AML-193 (cell line): ENCODE measurements at regions not wholly inside any gene's neighbourhood (a gene's known extent, or its start where the extent isn't known, plus 50 kb on each side); places are given as distances from the start of the nearest gene placed in this dataset.
"Not testable (repeated sequence)": the region's sequence is repeated elsewhere in the genome, so short reads cannot be mapped to it uniquely, and the experiment has no call there.

Experiments
- DNase-seq, 2 experiments: peaks; one replicate each; lab custom pipeline; 2025; lab: John Stamatoyannopoulos, UW

DNA sequence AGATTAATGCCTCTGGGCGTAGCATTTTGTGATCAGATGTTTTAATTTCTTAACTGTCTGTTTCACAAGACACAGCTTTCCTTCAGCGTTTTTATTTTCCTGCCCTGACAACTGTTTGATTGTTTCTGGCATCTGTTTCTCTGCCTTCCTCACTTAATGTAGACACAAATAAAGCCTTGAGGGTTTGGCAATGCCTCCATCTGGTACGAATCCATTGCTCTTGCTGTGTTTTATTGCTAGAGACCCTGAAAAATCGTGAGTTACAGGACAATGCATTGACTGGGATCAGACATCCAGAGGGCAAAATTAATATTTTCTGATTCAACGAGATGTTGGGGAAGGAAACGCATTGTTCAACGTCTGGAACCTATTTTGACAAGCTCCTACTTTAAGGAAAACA lies 363.5 kb downstream of the MRPL39 start:
- no peak for DNase-seq

DNA sequence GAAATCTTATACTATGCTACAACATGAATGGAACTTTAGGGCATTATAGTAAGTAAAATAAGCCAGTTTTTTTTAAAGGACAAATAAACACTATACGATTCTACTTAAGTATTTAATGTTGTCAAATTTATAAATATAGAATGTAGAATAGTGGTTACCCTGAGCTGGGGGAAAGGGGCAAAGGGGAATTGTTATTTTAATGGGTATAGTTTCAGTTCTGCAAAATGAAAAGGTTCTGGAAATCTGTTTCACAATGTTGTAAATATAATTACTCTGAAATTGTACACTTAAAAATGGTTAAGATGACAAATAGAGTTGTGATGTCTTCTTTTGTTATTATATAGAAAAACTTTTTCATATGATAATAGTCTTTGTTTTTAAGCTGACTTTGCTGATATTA lies 366.3 kb downstream of the MRPL39 start:
- no peak for DNase-seq

DNA sequence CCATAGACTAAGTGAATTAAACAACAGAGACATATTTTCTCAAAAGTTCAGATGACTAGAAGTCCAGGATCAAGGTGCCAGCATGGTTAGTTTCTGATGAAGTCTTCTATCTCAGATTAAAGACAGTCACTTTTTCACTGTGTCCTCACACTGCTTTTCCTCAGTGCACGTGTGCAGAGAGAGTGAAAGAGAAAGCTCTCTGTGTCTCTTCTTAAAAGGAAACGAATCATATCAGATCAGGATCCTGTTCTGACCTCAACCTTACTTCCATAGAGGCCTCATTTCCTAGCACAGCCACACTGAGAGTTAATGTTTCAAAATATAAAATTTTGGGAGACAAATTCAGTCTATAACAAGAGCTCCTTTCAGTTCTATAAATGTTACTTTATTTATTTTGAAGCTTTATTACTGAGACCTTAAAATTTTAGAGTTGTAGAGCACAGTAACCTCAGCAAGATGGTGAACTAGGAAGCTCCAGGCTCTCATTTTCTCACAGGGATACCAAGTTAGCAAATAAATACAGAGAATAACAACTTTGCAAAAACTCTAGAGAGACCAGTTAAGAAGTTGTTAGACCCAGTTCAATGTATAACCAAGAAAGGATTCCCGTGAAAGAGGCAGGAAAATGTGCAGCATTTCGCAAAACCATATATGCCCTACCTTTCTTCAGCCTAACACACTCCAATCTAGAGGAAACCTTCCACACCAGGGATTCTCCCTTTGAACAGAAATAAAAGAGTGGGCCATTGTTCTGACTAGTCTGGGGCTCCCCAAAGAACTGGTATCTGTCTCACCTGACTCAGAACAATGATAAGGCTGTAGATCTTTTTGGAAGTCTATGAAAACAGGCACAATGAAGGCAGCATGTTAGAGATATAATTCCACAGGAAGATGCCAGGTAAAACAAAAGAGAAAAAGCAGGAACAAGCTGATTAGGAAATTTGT lies 372.2 kb downstream of the MRPL39 start:
- peak in 1 of 2 experiments; percentile 10 for DNase-seq

DNA sequence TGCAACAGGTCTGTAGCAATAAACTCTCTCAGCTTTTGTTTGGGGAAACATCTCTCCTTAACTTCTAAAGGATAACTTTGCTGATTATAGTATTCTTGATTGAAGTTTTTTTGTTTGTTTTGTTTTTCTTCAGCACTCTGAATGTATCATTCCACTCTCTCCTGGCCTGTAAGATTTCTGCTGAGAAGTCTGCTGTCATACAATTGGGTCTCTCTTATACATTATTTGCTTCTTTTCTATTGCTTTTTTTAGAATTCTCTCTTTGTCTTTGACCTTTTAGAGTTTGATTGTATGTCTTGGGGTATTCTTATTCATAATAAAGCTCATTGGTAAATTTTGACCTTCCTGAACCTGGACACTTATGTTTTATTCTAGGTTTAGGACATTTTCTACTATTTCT lies 386.3 kb downstream of the MRPL39 start:
- DNase-seq = no peak

DNA sequence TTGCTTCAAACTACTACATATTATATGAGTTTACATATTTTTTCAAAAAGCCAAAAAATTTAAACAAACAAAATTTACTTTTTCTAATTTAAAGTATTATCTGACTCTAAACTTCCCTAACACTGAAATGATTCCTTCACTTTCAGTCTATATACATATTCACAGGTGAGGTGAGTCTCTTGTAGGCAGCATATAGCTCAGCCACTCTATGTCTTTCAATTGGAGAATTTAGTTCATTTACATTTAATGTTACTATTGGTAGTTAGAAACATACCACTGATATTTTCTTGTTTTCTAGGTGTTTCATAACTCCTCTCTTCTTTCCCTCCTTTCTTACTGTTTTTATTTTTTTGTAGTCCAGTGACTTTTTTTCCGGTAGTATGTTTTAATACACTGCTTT lies 387.1 kb downstream of the MRPL39 start:
- no peak for DNase-seq

DNA sequence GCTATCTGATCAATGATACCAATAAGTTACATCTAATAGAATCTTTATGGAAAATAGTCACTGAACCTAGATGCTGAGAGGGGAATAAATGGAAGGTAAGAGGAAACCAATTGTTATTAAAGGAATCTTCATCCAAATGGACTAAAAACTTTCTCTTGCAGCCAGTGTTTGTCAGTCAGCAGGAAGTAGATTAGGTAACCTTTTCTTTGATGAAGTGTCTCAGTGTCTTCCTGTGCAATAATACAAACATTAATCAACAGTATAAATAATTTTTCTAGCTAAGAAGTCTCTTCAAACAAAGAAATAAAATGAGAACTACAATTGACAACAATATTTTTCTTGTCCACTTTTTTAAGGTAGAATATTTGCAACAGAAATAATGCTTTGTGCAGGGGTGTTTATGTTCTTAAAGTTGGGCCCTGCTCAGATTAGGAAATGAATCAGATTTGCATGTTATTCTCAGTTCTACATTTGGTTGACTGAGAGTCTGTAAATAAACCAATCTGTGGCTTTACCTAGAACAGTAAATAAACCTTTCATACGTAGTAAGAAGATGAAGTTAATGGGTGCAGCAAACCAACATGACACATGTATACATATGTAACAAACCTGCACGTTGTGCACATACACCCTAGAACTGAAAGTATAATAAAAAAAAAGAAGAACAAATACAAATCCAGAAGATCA lies 391.4 kb downstream of the MRPL39 start:
- peak; percentile 2 to 25 for DNase-seq

DNA sequence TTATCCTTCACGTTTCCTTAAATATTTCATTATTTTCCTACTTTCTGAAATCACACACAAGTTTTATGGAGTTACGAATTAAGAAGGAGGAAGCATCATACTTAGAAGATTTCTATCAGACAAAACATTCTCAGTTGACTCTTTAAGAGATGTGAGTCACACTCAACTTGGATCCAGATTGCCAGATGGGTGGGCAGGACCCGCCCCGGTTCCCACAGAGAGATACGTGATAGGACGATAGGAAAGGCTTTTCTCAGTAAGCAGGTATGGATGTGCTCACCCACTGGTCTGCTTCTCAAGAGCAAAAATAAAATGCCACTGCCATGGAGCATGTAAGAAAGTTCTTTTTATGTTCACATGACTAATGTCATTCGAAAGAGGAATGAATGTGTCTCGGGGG lies 392.6 kb downstream of the MRPL39 start:
- DNase-seq = no peak

DNA sequence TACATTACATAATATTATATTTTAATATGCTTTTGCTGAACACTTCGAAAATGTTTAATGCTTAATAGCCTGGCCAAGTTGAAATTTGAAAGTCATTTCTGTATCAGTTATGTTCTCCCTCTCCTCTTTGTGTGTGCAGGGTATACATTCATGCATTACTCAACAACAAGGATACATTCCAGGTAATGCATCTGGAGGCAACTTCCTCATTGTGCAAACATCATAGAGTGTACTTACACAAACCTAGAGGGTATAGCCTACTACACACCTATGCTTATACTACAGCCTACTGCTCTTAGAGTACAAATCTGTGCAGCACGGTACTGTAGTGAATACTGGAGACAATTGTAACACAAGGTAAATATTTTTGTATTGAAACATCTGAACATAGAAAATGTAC lies 407.3 kb downstream of the MRPL39 start:
- DNase-seq = no peak

DNA sequence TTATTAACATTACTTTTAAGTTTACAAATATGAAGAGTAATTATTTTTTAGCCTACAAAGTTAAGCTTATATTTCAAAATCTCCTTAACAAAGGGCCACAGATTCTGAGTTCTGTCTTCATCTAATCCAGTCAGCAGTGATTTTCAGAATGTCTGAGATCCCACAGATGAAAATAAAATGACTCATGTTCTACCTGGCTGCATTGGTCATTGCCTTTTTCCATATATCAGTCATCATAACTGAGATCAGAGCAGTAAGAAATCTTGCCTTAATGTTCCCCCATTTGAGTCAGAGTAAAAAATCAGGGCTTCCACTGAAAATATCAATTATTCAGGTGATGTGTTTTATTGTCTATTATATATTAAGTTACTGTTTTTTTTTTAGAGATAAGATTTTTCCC lies 416.1 kb downstream of the MRPL39 start:
- DNase-seq = no peak

DNA sequence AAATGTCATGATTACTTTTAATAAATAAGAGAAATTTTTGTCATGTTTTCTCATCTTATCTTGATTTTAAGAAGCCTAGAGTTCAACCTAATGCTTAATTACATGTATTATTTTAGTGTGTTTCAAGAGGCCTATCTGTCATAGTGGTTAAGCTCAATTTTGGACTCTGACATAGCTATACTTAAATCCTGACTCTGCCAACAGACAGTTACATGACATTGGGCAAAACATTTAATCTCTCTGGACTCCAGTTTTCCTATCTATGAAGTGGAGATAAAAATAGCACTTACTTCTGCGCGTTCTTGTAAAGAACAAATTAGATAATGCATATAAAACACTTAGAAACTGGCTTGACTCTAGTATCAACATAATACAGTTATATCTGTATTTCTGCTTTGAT lies 417.8 kb downstream of the MRPL39 start:
- no peak for DNase-seq

DNA sequence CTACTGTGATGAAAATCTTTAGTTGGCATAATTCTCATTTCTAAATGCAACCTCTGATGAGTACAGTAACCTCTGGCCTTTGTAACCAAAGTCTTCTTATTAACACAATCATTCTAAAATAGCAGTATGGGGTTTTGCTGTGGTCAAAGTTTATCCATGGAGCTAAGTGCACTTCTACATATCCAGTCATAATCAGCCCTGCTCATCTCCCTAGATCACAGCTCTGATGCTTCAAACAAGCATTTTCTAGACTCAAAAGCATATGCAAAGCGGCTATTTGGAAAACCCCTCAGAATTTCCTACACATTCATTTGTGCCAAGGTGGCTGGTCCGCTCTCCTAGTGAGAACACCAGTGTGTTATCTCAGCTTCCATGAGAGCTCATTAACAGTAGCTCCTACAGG lies 418.6 kb downstream of the MRPL39 start:
- no peak for DNase-seq

DNA sequence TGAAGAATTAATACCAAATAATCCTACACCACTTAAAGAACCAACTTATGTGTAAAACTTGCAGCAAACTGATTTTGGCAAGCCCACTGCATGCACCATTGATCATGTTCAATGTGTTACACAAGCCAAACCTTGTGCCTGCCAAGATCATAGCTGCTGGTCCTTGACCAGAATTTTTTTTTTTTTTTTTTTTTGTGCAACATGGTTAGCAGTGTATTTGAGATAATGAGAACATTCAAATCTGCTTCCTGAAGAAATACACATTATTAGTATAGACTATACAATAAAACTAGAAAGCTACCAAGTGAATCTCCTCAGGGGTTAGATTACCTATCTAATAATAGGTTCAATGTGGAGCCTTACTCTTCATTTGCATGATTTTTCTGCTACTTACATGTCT lies 421.0 kb downstream of the MRPL39 start:
- no peak for DNase-seq

DNA sequence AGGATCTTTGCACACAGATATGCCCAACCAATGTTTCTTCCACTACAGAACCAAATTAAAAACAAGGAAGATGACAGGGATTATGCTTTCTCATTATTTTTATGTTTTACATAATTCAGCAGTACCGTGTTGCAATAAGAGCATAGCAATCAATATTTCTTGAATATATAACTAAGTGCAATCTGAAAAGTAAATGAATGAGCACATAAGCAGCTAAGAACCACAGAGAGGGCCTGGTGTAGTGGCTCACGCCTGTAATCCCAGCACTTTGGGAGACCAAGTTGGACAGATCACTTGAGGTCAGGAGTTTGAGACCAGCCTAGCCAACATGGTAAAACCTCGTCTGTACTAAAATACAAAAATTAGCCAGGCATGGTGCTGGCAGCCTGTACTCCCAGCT lies 423.7 kb downstream of the MRPL39 start:
- no peak for DNase-seq

DNA sequence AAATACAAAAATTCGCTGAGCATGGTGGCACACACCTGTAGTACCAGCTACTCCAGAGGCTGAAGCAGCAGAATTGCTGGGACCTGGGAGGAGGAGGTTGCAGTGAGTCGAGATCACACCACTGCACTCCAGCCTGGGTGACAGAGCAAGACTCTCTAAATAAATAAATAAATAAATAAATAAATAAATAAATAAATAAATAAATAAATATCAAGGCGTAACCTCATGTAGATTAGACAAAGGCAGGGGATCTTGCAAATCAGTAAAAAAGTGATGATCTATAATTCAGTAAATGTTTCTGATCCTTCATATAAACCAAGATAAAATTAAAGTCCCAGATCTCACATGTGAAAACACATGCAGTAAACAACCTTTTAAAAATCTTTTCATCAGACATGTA lies 425.6 kb downstream of the MRPL39 start:
- DNase-seq = not testable (repeated sequence)

DNA sequence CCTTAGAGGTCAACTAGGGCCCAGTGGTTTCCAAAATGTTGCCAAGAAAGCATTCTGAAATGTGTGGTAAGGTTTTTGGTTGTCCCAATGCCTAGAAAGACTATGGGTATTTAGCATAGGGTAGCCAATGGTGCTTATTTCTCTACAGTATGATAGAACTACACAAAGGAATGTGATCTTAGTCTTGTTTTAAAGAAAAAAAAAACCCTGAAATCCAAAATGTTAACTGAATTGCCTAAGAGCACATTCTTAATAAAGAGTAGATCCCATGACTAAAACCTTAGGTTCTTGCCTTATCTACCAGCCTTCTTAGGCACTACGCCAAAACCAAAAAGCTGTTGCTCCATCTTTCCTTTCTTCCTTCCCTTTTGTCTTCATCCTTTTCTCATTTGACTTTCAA lies 428.2 kb downstream of the MRPL39 start:
- peak; percentile 87 to 91 for DNase-seq

DNA sequence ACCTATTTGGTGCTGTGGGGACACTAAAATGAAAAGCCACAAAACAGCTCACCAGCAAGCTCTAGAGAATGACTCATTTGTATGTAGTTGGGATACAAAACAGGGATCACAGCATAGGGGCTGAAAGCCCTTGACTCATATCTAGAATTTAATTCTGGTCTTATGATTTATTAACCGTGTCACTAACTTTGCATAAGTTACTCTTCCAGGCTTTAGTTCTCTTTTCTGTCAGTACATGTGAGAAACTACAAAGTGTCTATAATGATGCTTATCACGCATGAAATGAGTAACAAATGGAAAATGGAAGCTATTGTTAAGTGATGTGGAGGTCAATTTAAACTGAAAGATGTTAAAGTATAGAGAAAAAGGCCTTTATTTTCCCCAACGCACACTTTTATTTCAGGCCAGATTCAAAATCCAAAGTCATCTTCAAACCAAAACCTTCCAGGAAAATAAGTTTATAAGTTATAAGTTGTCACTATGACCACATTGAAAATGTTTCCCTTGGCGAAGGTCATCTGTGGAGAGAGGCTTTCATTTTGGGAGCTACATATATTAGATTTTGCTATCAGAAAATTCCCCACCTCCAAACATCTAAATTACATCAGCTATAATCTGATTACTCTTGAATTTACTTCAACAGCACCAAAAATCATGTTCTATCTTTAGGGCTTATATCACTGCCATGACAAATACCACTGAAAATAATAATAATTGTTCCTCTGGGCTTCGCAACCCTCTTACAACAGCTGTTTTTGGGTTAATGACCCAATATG lies 430.5 kb downstream of the MRPL39 start:
- DNase-seq = no peak

DNA sequence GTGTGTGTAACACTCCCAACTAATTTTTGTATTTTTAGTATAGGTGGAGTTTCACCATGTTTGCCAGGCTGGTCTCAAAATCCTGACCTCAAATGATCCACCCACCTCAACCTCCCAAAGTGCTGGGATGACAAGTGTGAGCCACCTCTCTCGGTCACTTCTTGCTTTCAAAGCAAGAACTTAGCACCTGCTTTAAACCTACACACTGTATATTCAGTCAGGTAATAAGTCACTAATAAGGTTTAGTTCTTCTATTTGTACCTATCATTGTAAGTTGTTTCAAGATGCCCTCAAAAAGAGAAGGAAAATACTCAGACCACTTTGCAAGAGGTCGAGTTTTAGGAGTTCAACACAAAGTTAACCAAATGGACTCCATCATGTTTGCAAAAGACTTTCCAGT lies 431.3 kb downstream of the MRPL39 start:
- no peak for DNase-seq

DNA sequence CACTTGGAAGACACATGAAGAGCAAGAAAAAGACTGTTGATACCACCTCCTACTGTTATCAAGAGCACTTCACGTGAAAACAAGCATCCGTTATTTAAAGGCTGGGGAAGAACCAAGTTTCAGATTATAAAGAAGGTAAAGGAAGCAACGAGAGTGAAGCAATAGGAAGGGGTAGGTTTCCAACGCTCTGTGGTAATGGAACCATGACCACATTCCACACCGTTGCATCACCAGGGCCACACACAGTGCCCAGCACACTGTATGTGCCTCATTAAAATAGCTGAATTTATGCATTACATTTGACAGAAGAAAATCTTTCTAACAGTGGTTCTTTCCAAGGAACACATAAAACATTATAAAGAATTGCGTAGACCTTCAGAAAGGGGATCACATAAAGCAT lies 435.8 kb downstream of the MRPL39 start:
- DNase-seq = peak; percentile 93 to 95

DNA sequence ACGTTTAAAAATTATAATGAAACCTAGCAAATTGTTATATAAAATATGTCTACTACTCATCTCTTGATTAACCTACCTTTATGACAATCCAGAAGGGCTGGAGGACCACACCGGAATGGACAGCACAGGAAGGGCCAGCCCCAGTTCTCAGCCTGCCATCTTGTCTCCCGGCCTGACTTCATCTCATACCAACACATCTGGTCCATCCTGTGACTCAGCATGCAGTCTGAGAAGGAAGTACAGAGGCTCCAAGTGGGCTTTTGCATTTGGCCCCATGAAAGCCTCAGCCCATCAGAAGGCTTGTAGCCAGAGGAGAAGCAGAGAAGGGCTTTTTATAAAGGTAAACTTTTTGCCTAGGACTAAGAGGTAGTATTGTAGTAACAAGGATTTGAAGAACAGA lies 436.6 kb downstream of the MRPL39 start:
- DNase-seq = no peak

DNA sequence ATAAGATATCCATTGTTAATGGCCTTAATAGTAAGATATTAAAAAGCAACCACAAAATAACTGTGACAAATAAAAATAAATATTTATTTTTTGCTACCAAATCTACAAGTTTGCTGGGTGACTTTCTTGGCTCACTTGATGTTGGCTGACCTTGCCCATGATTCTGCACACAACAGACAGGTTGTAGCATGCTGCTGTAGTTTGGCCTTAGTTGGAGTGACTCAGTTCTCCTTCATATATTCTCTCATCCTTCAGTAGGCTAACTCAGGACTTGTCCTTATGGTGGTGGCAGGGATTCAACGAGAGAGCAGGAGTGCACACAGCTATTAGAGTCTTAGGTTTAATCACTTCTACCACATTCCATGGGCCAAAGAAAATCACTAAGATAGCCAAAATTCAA lies 437.9 kb downstream of the MRPL39 start:
- no peak for DNase-seq

DNA sequence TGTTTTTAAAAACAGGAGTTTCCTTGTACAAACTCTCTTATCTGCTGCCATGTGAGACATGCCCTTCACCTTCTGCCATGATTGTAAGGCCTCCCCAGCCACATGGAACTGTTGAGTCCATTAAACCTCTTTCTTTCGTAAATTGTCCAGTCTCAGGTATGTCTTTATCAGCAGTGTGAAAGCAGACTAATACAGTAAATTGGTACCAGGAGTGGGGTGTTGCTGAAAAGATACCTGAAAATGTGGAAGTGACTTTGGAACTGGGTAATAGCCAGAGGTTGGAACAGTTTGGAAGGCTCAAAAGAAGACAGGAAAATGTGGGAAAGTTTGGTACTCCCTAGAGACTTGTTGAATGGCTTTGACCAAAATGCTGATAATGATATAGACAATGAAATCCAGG lies 440.4 kb downstream of the MRPL39 start:
- not testable (repeated sequence) for DNase-seq

DNA sequence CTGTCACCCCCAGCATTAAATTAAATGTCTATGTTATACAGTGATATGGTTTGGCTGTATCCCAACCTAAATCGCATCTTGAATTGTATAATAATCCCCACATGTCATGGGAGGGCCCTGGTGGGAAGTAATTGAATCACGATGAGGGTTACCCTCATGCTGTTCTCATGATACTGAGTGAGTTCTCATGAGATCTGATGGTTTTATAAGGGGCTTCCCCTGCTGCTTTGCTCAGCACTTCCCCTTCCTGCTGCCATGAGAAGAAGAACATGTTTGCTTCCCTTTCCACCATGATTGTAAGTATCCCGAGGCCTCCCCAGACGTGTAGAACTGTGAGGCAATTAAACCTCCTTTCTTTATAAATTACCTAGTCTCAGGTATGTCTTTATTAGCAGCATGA lies 445.7 kb downstream of the MRPL39 start:
- no peak for DNase-seq

DNA sequence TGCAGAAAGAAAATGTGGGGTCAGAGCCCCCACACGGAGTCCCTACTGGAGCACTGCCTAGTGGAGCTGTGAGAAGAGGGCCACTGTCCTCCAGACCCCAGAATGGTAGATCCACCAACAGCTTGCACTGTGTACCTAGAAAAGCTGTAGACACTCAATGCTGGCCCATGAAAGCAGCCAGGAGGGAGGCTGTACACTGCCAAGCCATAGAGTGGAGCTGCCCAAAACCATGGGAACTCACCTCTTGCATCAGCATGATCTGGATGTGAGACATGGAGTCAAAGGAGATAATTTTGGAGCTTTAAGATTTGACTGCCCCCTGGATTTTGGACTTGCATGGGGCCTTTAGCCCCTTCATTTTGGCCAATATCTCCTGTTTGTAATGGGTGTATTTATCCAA lies 452.3 kb downstream of the MRPL39 start:
- not testable (repeated sequence) for DNase-seq
